IMR-90 (cell line): ENCODE measurements at regions not wholly inside any gene's neighbourhood (a gene's known extent, or its start where the extent isn't known, plus 50 kb on each side); places are given as distances from the start of the nearest gene placed in this dataset.

Experiments
- ELK1 ChIP-seq: fragments of 150-350 bp; IDR thresholded peaks from 2 replicates; pipeline ENCODE4 v1.6.1; 2016; ENCODE audit warnings: low read depth, mild to moderate bottlenecking, low read length, moderate library complexity, borderline replicate concordance
- POLR2A ChIP-seq: IDR thresholded peaks from 2 replicates; pipeline ENCODE4 v1.6.1; 2012; ENCODE audit warnings: mild to moderate bottlenecking, low read depth, low read length
- RAD21 ChIP-seq: IDR thresholded peaks from 2 replicates; pipeline ENCODE4 v1.6.1; 2012; ENCODE audit warnings: low read length, improper control_type of control experiment
- RCOR1 ChIP-seq: IDR thresholded peaks from 2 replicates; pipeline ENCODE4 v1.6.1; 2012; ENCODE audit warnings: mild to moderate bottlenecking, low read length, improper control_type of control experiment; ENCODE audit not compliant: insufficient replicate concordance
- RFX5 ChIP-seq: IDR thresholded peaks from 2 replicates; pipeline ENCODE4 v1.8.0; 2012; ENCODE audit warnings: low read depth, mild to moderate bottlenecking, low read length, moderate library complexity
- TF ChIP-seq, protein P1 (sequence below): conservative IDR thresholded peaks from 2 replicates; pipeline ENCODE4 v1.5.1; 2012; ENCODE audit warnings: mild to moderate bottlenecking, low read depth, low read length, improper control_type of control experiment
- TF ChIP-seq, protein P2 (sequence below): fragments of 150-350 bp; IDR thresholded peaks from 2 replicates; pipeline ENCODE4 v1.6.1; 2017; ENCODE audit warnings: mild to moderate bottlenecking, antibody characterized with exemption, low read length, low read depth

- TF ChIP-seq ELK1, result no peak
- TF ChIP-seq, protein P1, sequence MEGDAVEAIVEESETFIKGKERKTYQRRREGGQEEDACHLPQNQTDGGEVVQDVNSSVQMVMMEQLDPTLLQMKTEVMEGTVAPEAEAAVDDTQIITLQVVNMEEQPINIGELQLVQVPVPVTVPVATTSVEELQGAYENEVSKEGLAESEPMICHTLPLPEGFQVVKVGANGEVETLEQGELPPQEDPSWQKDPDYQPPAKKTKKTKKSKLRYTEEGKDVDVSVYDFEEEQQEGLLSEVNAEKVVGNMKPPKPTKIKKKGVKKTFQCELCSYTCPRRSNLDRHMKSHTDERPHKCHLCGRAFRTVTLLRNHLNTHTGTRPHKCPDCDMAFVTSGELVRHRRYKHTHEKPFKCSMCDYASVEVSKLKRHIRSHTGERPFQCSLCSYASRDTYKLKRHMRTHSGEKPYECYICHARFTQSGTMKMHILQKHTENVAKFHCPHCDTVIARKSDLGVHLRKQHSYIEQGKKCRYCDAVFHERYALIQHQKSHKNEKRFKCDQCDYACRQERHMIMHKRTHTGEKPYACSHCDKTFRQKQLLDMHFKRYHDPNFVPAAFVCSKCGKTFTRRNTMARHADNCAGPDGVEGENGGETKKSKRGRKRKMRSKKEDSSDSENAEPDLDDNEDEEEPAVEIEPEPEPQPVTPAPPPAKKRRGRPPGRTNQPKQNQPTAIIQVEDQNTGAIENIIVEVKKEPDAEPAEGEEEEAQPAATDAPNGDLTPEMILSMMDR, result no peak
- TF ChIP-seq, protein P2, sequence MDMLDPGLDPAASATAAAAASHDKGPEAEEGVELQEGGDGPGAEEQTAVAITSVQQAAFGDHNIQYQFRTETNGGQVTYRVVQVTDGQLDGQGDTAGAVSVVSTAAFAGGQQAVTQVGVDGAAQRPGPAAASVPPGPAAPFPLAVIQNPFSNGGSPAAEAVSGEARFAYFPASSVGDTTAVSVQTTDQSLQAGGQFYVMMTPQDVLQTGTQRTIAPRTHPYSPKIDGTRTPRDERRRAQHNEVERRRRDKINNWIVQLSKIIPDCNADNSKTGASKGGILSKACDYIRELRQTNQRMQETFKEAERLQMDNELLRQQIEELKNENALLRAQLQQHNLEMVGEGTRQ, result no peak
- TF ChIP-seq RFX5, result no peak
- no peak for TF ChIP-seq RAD21
- no peak for TF ChIP-seq POLR2A
- TF ChIP-seq RCOR1, result no peak
These were observed 122.2 kb upstream of the MARCKS start for GRCh38 chr6:113734982-113735381.
